ENCODE measurements at regions not wholly inside any gene's neighbourhood (a gene's known extent, or its start where the extent isn't known, plus 50 kb on each side); places are given as distances from the start of the nearest gene placed in this dataset.

- Histone ChIP-seq H3K9me2 (ENCODE audit: insufficient read depth) (no peaks in the 10 kb centered on the region), H3K79me2 (ENCODE audit: insufficient read depth) (no peaks in the 10 kb centered on the region), H2AFZ (no peak overlapping the region), H3K9me3 (ENCODE audit: low read depth) (no peaks in the 10 kb centered on the region), H3F3A (ENCODE audit: insufficient read depth) (no peaks in the 10 kb centered on the region), H3K27me3 (replicated peaks; ENCODE audit: insufficient read depth) (0 out of 2 replicates have a peak, but pooled peaks cover 5% of the 10 kb centered on the region), H3K4me2 (ENCODE audit: unreplicated experiment) (no peak overlapping the region), H3K9ac (no peak overlapping the region), H3K36me3 (ENCODE audit: low read depth) (no peaks in the 10 kb centered on the region), H3K27ac (no peak overlapping the region), H3K4me3 (no peak overlapping the region), H3K4me1 (ENCODE audit: insufficient read depth) (no peaks in the 10 kb centered on the region), H4K20me1 (ENCODE audit: insufficient read depth) (no peaks in the 10 kb centered on the region)
- in situ Hi-C loops (cut with MboI) = no loop called here
- no peak for DNase-seq
- TF ChIP-seq EZH2phosphoT487 (IDR thresholded peaks at IDR 0.05; ENCODE audit: insufficient read depth, low read depth) (no peak), EZH2 (IDR thresholded peaks at IDR 0.05; ENCODE audit: insufficient read depth, poor library complexity, severe bottlenecking) (no peak)
- 2 to 7% methylated on average over 2 of the region's 2 CpGs for WGBS, 2 experiments (ENCODE audit: low coverage in 1 of 2, low lambda C conversion rate in 2 of 2, missing lambda C conversion rate in 2 of 2)
These were observed 513.9 kb downstream of the TBL1XR1 start for GRCh38 chr3:176683382-176683781.

DNA sequence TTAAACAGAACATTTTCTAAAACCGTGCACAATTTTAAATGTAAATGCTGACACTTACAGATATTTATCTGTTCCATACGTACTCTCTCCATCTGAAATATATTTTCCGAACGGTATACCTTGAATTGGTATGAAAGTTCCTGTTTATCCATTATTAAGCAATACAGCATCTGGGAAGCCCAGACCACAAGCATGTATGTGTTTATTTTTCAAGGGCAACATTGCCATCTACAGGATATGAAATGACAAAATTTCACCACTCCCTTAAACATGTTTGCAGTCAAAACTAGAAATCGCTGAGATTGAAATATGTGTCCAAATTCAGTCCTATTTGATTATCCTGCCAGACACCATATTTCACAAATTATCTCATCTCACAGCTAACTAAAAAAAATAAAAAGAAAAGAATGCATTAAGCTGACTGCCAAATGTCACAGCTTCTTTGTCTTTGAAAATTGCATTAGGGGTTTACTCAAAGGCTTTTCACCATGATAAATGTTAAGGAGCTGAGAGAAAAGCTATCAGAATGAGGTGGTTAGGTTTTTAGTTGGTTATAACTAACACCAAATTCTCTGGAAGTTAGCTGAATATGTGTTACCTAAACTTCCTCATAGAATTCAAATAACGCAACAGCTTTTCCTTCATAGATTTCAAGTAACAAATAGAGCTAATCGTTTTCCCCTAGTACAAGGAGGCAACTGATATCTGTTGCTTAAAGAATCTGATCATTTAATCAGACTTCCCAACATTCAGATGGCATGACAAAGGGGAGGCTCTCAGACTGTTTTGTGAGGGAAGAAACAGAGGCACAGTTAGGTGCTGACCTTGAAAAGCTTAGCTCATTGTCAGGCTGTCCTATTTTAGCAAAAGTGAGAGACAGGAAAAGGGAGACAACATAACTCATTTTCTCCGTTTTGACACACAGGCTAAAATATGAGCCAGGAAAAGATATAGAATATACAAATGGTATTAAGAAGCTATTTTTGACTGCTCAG, 533.1 kb downstream of the TBL1XR1 start:
- peak overlapping the region; percentile 55 for H3K4me2 ChIP-seq (ENCODE audit: unreplicated experiment)
- no peaks in the 10 kb centered on the region for H4K20me1 ChIP-seq (ENCODE audit: insufficient read depth)
- H3K27me3 ChIP-seq (replicated peaks; ENCODE audit: insufficient read depth) = no peaks in the 10 kb centered on the region
- H3K4me1 ChIP-seq (ENCODE audit: insufficient read depth) = peaks cover 23% of the 10 kb centered on the region
- WGBS, 2 experiments (ENCODE audit: low coverage in 1 of 2, low lambda C conversion rate in 2 of 2, missing lambda C conversion rate in 2 of 2) = 7 to 9% methylated on average over 8 of the region's 8 CpGs
- peak overlapping the region; percentile 62 for H2AFZ ChIP-seq
- in situ Hi-C loops (cut with MboI) = no loop called here
- no peaks in the 10 kb centered on the region for H3K9me3 ChIP-seq (ENCODE audit: low read depth)
- no peaks in the 10 kb centered on the region for H3K79me2 ChIP-seq (ENCODE audit: insufficient read depth)
- peaks cover 14% of the 10 kb centered on the region; the same call in 1 of the 2 replicates for H3F3A ChIP-seq (ENCODE audit: insufficient read depth)
- peak overlapping the region; percentile 31; the same call in 1 of the 2 replicates for H3K4me3 ChIP-seq
- no peaks in the 10 kb centered on the region for H3K36me3 ChIP-seq (ENCODE audit: low read depth)
- TF ChIP-seq EZH2phosphoT487 (IDR thresholded peaks at IDR 0.05; ENCODE audit: insufficient read depth, low read depth) = no peak
- TF ChIP-seq EZH2 (IDR thresholded peaks at IDR 0.05; ENCODE audit: insufficient read depth, poor library complexity, severe bottlenecking) = no peak
- DNase-seq = peak; percentile 82
- peak overlapping the region; percentile 22; the same call in 1 of the 2 replicates for H3K9ac ChIP-seq
- H3K9me2 ChIP-seq (ENCODE audit: insufficient read depth) = no peaks in the 10 kb centered on the region
- peak overlapping the region; percentile 42 for H3K27ac ChIP-seq

- H3F3A ChIP-seq (ENCODE audit: insufficient read depth) = peaks cover 14% of the 10 kb centered on the region; the same call in 1 of the 2 replicates
- peak overlapping the region; percentile 31; the same call in 1 of the 2 replicates for H3K4me3 ChIP-seq
- DNase-seq = peak; percentile 59
- peak overlapping the region; percentile 42 for H3K27ac ChIP-seq
- H3K4me1 ChIP-seq (ENCODE audit: insufficient read depth) = peaks cover 23% of the 10 kb centered on the region
- no peaks in the 10 kb centered on the region for H3K79me2 ChIP-seq (ENCODE audit: insufficient read depth)
- WGBS, 2 experiments (ENCODE audit: low coverage in 1 of 2, low lambda C conversion rate in 2 of 2, missing lambda C conversion rate in 2 of 2) = 6 to 7% methylated on average over 1 of the region's 1 CpG
- H3K9me2 ChIP-seq (ENCODE audit: insufficient read depth) = no peaks in the 10 kb centered on the region
- peak overlapping the region; percentile 62 for H2AFZ ChIP-seq
- no peaks in the 10 kb centered on the region for H3K27me3 ChIP-seq (replicated peaks; ENCODE audit: insufficient read depth)
- no peaks in the 10 kb centered on the region for H3K36me3 ChIP-seq (ENCODE audit: low read depth)
- H3K4me2 ChIP-seq (ENCODE audit: unreplicated experiment) = peak overlapping the region; percentile 55
- in situ Hi-C loops (cut with MboI) = no loop called here
- H3K9me3 ChIP-seq (ENCODE audit: low read depth) = no peaks in the 10 kb centered on the region
- no peaks in the 10 kb centered on the region for H4K20me1 ChIP-seq (ENCODE audit: insufficient read depth)
- TF ChIP-seq EZH2phosphoT487 (IDR thresholded peaks at IDR 0.05; ENCODE audit: insufficient read depth, low read depth) (no peak), EZH2 (IDR thresholded peaks at IDR 0.05; ENCODE audit: insufficient read depth, poor library complexity, severe bottlenecking) (no peak)
- peak overlapping the region; percentile 4; the same call in 1 of the 2 replicates for H3K9ac ChIP-seq
These were observed 533.9 kb downstream of the TBL1XR1 start for GRCh38 chr3:176663387-176663786.

GRCh38 chr3:176661432-176661964, 535.8 kb downstream of the TBL1XR1 start:
- H3K27ac ChIP-seq = no peak overlapping the region
- H3K4me1 ChIP-seq (ENCODE audit: insufficient read depth) = peaks cover 23% of the 10 kb centered on the region
- H2AFZ ChIP-seq = no peak overlapping the region
- H3K36me3 ChIP-seq (ENCODE audit: low read depth) = no peaks in the 10 kb centered on the region
- no peak overlapping the region for H3K4me2 ChIP-seq (ENCODE audit: unreplicated experiment)
- no peaks in the 10 kb centered on the region for H3K27me3 ChIP-seq (replicated peaks; ENCODE audit: insufficient read depth)
- no peaks in the 10 kb centered on the region for H4K20me1 ChIP-seq (ENCODE audit: insufficient read depth)
- H3K9me2 ChIP-seq (ENCODE audit: insufficient read depth) = no peaks in the 10 kb centered on the region
- in situ Hi-C loops (cut with MboI) = no loop called here
- no peaks in the 10 kb centered on the region for H3K79me2 ChIP-seq (ENCODE audit: insufficient read depth)
- 93 to 97% methylated on average over 2 of the region's 2 CpGs for WGBS, 2 experiments (ENCODE audit: low coverage in 1 of 2, low lambda C conversion rate in 2 of 2, missing lambda C conversion rate in 2 of 2)
- DNase-seq = no peak
- TF ChIP-seq EZH2 (IDR thresholded peaks at IDR 0.05; ENCODE audit: insufficient read depth, poor library complexity, severe bottlenecking) (no peak), EZH2phosphoT487 (IDR thresholded peaks at IDR 0.05; ENCODE audit: insufficient read depth, low read depth) (no peak)
- no peak overlapping the region for H3K9ac ChIP-seq
- H3F3A ChIP-seq (ENCODE audit: insufficient read depth) = peaks cover 14% of the 10 kb centered on the region; the same call in 1 of the 2 replicates
- no peaks in the 10 kb centered on the region for H3K9me3 ChIP-seq (ENCODE audit: low read depth)
- no peak overlapping the region for H3K4me3 ChIP-seq
